Ectodermal cell (in vitro differentiated cells): ENCODE measurements at regions not wholly inside any gene's neighbourhood (a gene's known extent, or its start where the extent isn't known, plus 50 kb on each side); places are given as distances from the start of the nearest gene placed in this dataset.

Experiments
- H3K27ac ChIP-seq: 2 replicates; pipeline ENCODE4 v1.7.0; 2013; ENCODE audit warnings: mild to moderate bottlenecking, low read depth, low read length; ENCODE audit not compliant: insufficient read depth, poor library complexity, severe bottlenecking
- H3K27me3 ChIP-seq: 2 replicates; pipeline ENCODE4 v1.7.0; 2013; ENCODE audit warnings: mild to moderate bottlenecking, low read length; ENCODE audit not compliant: insufficient read depth, control insufficient read depth, poor library complexity, severe bottlenecking
- H3K36me3 ChIP-seq: one replicate; pipeline ENCODE4 v1.7.0; 2013; ENCODE audit warnings: low read length; ENCODE audit not compliant: control insufficient read depth, insufficient read depth
- H3K4me1 ChIP-seq: one replicate; pipeline ENCODE4 v1.7.0; 2013; ENCODE audit warnings: low read length; ENCODE audit not compliant: control insufficient read depth, insufficient read depth
- H3K4me3 ChIP-seq: 2 replicates; pipeline ENCODE4 v1.7.0; 2013; ENCODE audit warnings: low read depth, low read length, control low read depth; ENCODE audit not compliant: insufficient read depth
- H3K9me3 ChIP-seq: 2 replicates; pipeline ENCODE4 v1.7.0; 2013; ENCODE audit warnings: mild to moderate bottlenecking, low read length, moderate library complexity; ENCODE audit not compliant: control insufficient read depth
- WGBS, 2 experiments: methylation state at CpG; one replicate each; pipeline ENCODE4 v1.1.7; 2013; ENCODE audit warnings: missing lambda C conversion rate in 2 of 2; 5-methylcytosine and 5-hydroxymethylcytosine counted together

DNA sequence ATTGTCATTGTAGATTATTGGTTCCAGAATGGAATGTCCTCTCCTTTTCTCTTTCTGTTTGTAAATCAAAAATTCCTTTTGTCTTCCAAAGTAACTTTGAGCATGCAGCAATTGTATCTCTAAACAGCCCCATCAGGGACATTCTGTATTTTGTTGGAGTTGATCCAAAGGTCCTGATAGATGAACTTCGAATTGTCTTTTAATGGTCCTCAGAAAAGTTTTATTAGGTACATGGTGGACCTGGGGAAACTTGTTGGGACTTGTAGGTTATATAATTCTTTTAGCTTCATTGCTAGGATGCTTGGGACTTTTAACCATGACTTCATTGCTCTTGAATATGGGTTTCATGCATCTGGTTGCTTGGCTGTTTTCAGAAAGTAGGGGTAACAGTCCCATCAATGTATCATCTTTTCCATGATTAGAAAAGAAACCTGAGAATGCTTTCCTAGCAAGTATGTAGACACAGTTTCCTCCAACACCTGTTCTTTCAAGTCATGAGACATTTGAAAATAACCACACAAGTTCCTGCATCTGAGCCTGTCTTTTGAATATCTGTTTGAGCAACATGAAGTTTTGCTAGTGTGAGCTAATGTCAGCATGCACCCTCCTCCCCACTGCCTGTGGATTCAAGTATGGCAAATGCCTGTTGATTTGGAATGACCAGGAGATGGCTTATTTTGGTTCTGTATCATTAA is 413.1 kb downstream of the KCNRG start:
- 83 to 100% methylated on average over 1 of the region's 1 CpG for WGBS, 2 experiments
- H3K36me3 ChIP-seq, result no peaks in the 10 kb centered on the region

GRCh38 chr13:50435011-50435410 is 408.5 kb downstream of the DLEU7 start:
- Histone ChIP-seq H3K4me1 (no peaks in the 10 kb centered on the region), H3K4me3 (no peak overlapping the region), H3K27me3 (no peaks in the 10 kb centered on the region), H3K27ac (no peak overlapping the region), H3K9me3 (no peaks in the 10 kb centered on the region), H3K36me3 (no peaks in the 10 kb centered on the region)
- 94 to 98% methylated on average over 1 to 2 of the region's 2 CpGs for WGBS, 2 experiments

More for the DNA sequence above, 413.1 kb downstream of the KCNRG start:
- no peaks in the 10 kb centered on the region for H3K9me3 ChIP-seq
- no peaks in the 10 kb centered on the region for H3K4me1 ChIP-seq
- no peak overlapping the region for H3K27ac ChIP-seq
- no peak overlapping the region for H3K4me3 ChIP-seq
- no peaks in the 10 kb centered on the region for H3K27me3 ChIP-seq

DNA sequence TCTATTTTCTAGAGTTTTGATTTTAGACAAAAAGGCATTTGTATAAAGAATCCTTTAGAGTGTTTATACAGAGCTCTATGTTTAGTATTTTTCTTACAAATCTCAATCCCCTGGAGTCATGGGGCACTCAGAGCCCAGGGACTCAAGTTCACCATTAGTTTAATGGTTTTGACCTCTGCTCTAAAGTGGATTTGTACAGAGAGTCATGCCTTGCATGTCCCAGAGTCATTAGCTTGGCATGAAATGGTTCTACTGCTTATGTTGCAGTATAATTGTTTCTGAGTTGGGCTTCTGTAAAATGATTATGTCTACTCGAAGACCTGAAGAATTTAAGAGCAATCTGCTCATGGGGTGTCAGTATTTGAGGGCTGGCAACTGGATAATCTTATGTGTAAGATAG is 406.2 kb downstream of the DLEU7 start:
- Histone ChIP-seq H3K9me3 (no peaks in the 10 kb centered on the region), H3K27me3 (no peaks in the 10 kb centered on the region), H3K4me1 (no peaks in the 10 kb centered on the region), H3K36me3 (no peaks in the 10 kb centered on the region), H3K4me3 (no peak overlapping the region), H3K27ac (no peak overlapping the region)
- 93 to 100% methylated on average over 1 of the region's 1 CpG for whole genome bisulfite sequencing, 2 experiments

DNA sequence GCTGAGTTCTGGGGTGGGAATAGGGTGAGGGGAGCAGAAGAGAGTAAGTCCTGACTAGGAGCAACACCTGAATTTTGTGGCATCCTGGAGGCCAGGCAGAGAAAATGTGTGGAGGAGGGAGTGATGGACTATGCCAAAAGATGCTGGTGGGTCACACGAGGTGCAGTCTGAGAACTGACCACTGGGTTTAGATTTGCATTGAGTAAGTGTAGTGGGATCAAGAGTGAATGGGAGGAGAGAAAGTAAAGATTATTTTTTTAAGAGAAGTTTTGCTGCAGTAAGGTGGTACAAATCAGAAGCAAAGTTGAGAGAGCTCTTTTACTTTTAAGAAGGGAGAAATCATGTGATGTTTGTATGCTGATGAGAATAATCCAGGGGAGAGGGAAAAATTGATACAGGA is 405.1 kb downstream of the DLEU7 start:
- Histone ChIP-seq H3K27me3 (no peaks in the 10 kb centered on the region), H3K9me3 (no peaks in the 10 kb centered on the region), H3K4me1 (no peaks in the 10 kb centered on the region), H3K4me3 (no peak overlapping the region), H3K27ac (no peak overlapping the region), H3K36me3 (no peaks in the 10 kb centered on the region)
- 76 to 81% methylated on average over 1 of the region's 1 CpG for WGBS, 2 experiments

DNA sequence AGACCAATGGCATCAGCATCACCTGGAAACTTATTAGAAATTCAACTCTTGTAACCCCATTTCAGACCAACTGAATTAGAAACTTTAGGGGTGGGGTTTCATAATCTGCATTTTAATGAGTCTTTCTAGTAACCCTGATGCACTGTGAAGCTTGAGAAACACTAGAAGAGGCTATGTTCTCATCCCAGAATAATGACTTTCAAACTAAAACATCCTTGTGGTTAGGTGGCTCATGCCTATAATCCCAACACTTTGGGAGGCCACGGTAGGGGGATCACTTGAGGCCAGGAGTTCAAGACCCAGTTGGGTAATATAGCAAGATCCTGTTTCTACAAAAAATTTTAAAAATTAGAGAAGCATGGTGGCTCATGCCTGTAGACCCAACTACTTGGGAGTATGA is 402.4 kb downstream of the DLEU7 start:
- no peaks in the 10 kb centered on the region for H3K4me1 ChIP-seq
- WGBS, 2 experiments, result 86 to 100% methylated on average over 1 of the region's 1 CpG
- no peaks in the 10 kb centered on the region for H3K27me3 ChIP-seq
- no peaks in the 10 kb centered on the region for H3K36me3 ChIP-seq
- no peak overlapping the region for H3K27ac ChIP-seq
- H3K9me3 ChIP-seq, result no peaks in the 10 kb centered on the region
- no peak overlapping the region for H3K4me3 ChIP-seq

DNA sequence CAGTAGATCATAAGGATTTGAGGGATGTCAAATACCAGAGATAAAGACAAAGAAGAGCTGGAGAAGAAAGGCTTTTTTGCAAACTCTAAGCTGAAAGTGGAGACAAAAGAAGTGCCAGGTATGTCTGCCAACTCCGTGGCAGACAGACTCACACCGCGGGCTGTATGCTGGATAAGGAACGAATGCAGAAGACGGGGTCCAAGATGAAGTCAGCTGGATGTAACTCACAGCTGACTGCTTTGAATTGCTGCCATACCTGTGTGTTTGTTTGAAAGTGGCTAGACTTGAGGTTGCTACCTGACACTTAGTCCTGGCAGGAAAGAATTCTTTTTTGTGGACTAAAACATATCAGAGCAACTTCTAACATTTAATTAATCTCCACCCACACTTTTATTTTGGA is 398.8 kb downstream of the DLEU7 start:
- WGBS, 2 experiments, result 58 to 65% methylated on average over 5 of the region's 5 CpGs
- H3K36me3 ChIP-seq, result no peaks in the 10 kb centered on the region
- no peaks in the 10 kb centered on the region for H3K9me3 ChIP-seq

DNA sequence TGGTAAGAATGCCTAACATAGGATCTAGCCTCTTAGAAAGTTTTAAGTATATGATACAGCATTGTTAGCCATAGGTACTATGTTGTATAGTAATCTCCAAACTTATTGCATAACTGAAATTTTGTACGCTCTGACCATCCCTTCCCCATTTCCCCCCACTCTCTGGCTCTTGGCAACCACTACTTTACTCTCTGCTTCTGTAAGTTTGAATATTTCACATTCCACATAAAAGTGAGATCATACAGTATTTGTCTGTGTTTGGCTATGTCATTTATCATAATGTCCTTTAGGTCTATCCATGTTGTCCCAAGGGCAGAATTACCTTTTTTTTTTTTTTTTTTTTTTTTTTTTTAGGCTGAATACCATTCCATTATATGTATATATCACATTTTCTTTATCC is 396.9 kb downstream of the DLEU7 start:
- WGBS, 2 experiments, result 93% methylated on average over 1 of the region's 1 CpG; no CpG with 5 or more reads in 1 of the 2 experiments
- H3K27me3 ChIP-seq, result no peaks in the 10 kb centered on the region
- H3K4me3 ChIP-seq, result no peak overlapping the region
- H3K27ac ChIP-seq, result no peak overlapping the region
- no peaks in the 10 kb centered on the region for H3K36me3 ChIP-seq
- no peaks in the 10 kb centered on the region for H3K4me1 ChIP-seq
- no peaks in the 10 kb centered on the region for H3K9me3 ChIP-seq

More for the DNA sequence above, 398.8 kb downstream of the DLEU7 start:
- H3K4me1 ChIP-seq, result no peaks in the 10 kb centered on the region
- H3K27ac ChIP-seq, result no peak overlapping the region
- no peak overlapping the region for H3K4me3 ChIP-seq
- no peaks in the 10 kb centered on the region for H3K27me3 ChIP-seq

GRCh38 chr13:50448535-50448998 is 394.9 kb downstream of the DLEU7 start:
- Histone ChIP-seq H3K27ac (no peak overlapping the region), H3K4me3 (no peak overlapping the region), H3K4me1 (no peaks in the 10 kb centered on the region), H3K27me3 (no peaks in the 10 kb centered on the region), H3K9me3 (no peaks in the 10 kb centered on the region), H3K36me3 (no peaks in the 10 kb centered on the region)
- WGBS, 2 experiments, result 87 to 95% methylated on average over 1 of the region's 1 CpG

DNA sequence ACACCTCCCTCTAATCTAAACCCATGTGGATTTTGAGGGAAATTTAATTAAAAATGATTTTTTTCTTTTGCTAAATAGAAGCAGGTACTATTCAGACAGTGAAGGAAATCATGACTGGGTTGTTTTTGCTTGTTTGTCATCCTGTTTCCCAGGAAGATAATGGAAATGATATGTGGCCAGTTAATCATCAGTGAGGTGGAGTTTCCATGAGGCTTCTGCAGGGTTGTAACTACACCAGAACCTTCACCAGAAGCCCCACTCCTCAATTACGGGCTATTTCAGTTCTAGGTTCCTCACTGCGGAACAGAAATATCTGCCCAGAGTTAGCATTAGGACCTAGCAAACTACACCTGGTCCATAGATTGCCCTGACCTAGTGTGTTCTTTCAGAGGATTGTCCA is 394.0 kb downstream of the DLEU7 start:
- H3K9me3 ChIP-seq, result no peaks in the 10 kb centered on the region
- H3K27me3 ChIP-seq, result no peaks in the 10 kb centered on the region
- no peaks in the 10 kb centered on the region for H3K4me1 ChIP-seq
- H3K36me3 ChIP-seq, result no peaks in the 10 kb centered on the region
- H3K4me3 ChIP-seq, result no peak overlapping the region
- 92 to 99% methylated on average over 2 of the region's 2 CpGs for WGBS, 2 experiments
- H3K27ac ChIP-seq, result no peak overlapping the region

DNA sequence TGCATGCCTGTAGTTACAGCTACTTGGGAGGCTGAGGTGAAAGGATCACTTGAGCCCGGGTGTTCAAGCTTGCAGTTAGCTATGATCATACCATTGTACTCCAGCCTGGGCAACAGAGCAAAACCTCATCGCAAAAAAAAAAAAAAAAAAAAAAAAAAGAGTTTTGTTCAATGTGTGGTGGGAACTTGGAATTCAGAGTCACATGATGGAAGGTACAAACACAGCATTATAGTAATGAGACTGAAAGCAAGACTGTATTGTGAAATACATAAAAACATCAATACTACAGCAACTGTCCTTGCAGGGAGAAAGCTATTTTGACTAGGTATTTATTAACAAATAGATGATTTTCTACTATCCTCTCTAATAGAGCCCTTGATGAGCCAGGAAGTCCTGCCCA is 393.2 kb downstream of the DLEU7 start:
- Histone ChIP-seq H3K4me3 (no peak overlapping the region), H3K27ac (no peak overlapping the region), H3K9me3 (no peaks in the 10 kb centered on the region), H3K4me1 (no peaks in the 10 kb centered on the region), H3K36me3 (no peaks in the 10 kb centered on the region), H3K27me3 (no peaks in the 10 kb centered on the region)
- WGBS, 2 experiments, result 92 to 97% methylated on average over 2 of the region's 2 CpGs
